ENCODE measurements at regions not wholly inside any gene's neighbourhood (a gene's known extent, or its start where the extent isn't known, plus 50 kb on each side); places are given as distances from the start of the nearest gene placed in this dataset.

DNA sequence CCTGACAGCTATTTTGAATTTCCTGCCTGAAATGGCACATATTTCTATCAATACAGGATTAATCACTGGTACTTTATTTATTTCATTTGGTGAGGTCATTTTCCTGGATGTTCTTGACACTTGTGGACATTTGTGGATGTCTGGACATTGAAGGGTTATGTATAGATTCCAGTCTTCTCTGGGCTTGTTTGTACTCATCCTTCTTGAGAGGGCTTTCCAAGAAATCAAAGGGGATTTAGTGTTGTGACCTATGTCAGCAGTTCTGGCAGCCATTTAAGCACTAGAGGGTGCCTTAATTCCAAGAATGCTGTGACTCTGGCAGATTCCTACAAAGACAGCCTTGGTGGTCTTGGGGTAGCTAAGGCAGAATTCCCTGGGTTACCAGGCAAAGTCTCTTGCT, 259.7 kb downstream of the CSNK1G3 start:
- H3K9ac ChIP-seq (ENCODE audit: insufficient read depth in 1 of 2, low read depth in 2 of 2, low read length in 2 of 2) = no peak overlapping the region
- CTCF ChIA-PET (ENCODE audit: low intra/inter-chr PET ratio) = no interaction called here
- no peak for ATAC-seq

DNA sequence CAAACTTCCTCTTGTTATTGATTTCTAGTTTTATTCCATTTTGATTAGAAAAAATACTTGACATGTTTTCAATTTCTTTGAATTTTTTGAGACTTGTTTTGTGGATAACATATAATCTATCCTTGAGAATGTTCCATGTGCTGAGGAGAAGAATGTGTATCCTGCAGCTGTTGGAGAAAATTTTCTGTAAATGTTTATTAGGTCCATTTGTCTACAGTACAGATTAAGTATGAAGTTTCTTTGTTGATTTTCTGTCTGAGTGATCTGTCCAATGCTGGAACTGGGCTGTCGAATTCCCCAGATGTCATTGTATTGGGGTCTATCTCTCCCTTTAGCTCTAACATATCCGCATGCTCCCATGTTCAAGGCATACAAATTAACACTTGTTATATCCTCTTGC, 251.2 kb downstream of the CSNK1G3 start:
- ATAC-seq = no peak
- in situ Hi-C loops (cut with MboI) (no loop called here), intact Hi-C loops (cut with micrococcal nuclease) (no loop called here)
- Histone ChIP-seq H3K4me2 (ENCODE audit: insufficient read depth, low read length) (no peak overlapping the region), H3K9me1 (ENCODE audit: control insufficient read depth, insufficient read depth, low read length) (no peaks in the 10 kb centered on the region), H2AFZ (ENCODE audit: low read depth, low read length) (no peak overlapping the region), H3K36me3 (ENCODE audit: control insufficient read depth, insufficient read depth, low read length) (no peaks in the 10 kb centered on the region), H3K4me1 (replicated peaks in 1 of 2; ENCODE audit: control insufficient read depth in 2 of 2, insufficient read depth in 2 of 2, low read length in 2 of 2) (no peaks in the 10 kb centered on the region), H4K20me1 (replicated peaks; ENCODE audit: control insufficient read depth, insufficient read depth, low read length) (no peaks in the 10 kb centered on the region), H3K27ac (ENCODE audit: extremely low read depth, low read depth, low read length) (no peak overlapping the region), H3K79me2 (ENCODE audit: control insufficient read depth, insufficient read depth, low read length) (no peaks in the 10 kb centered on the region), H3K9me3 (replicated peaks; ENCODE audit: control insufficient read depth, insufficient read depth, low read depth, low read length) (no peaks in the 10 kb centered on the region), H3K9ac (ENCODE audit: insufficient read depth in 1 of 2, low read depth in 2 of 2, low read length in 2 of 2) (no peak overlapping the region), H3K27me3 (ENCODE audit: control insufficient read depth in 2 of 2, insufficient read depth in 2 of 2, low read length in 2 of 2) (no peaks in the 10 kb centered on the region), H3K4me3 (no peak overlapping the region)
- ChIA-PET POLR2A (no interaction called here), CTCF (ENCODE audit: low intra/inter-chr PET ratio) (no interaction called here)
- TF ChIP-seq ZFPM2 (CRISPR knock-in tag; IDR thresholded peaks at IDR 0.05) (no peak), ZNF23 (CRISPR knock-in tag; IDR thresholded peaks at IDR 0.05) (no peak), MEF2D (tag; conservative IDR thresholded peaks at IDR 0.05; ENCODE audit: low read depth) (no peak), MCM2 (IDR thresholded peaks at IDR 0.05; ENCODE audit: low read depth) (no peak), SMAD3 (CRISPR knock-in tag; conservative IDR thresholded peaks at IDR 0.05) (no peak), GABPB1 (CRISPR knock-in tag; IDR thresholded peaks at IDR 0.05) (no peak), ZBTB1 (CRISPR knock-in tag; IDR thresholded peaks at IDR 0.05; ENCODE audit: borderline replicate concordance, low read depth) (no peak)
- TF ChIP-seq, protein P1, sequence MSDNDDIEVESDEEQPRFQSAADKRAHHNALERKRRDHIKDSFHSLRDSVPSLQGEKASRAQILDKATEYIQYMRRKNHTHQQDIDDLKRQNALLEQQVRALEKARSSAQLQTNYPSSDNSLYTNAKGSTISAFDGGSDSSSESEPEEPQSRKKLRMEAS (CRISPR knock-in tag; IDR thresholded peaks at IDR 0.05) = no peak
- DNase-seq (ENCODE audit: extremely low read depth in 1 of 4, low spot score in 3 of 4) = no peak
- BruUV-seq (replicated peaks) = no TSS peak
- WGBS (ENCODE audit: insufficient coverage, low coverage, missing lambda C conversion rate) = 3% methylated on average over 2 of the region's 2 CpGs
- FAIRE-seq = no peak

More for the DNA sequence above, 259.7 kb downstream of the CSNK1G3 start:
- intact Hi-C loops (cut with micrococcal nuclease) (no loop called here), in situ Hi-C loops (cut with MboI) (no loop called here)
- H3K27ac ChIP-seq (ENCODE audit: extremely low read depth, low read depth, low read length) = no peak overlapping the region
- H3K79me2 ChIP-seq (ENCODE audit: control insufficient read depth, insufficient read depth, low read length) = no peaks in the 10 kb centered on the region
- no peaks in the 10 kb centered on the region for H3K36me3 ChIP-seq (ENCODE audit: control insufficient read depth, insufficient read depth, low read length)
- no peaks in the 10 kb centered on the region for H3K27me3 ChIP-seq (ENCODE audit: control insufficient read depth in 2 of 2, insufficient read depth in 2 of 2, low read length in 2 of 2)
- no peaks in the 10 kb centered on the region for H3K4me1 ChIP-seq (replicated peaks in 1 of 2; ENCODE audit: control insufficient read depth in 2 of 2, insufficient read depth in 2 of 2, low read length in 2 of 2)
- DNase-seq (ENCODE audit: extremely low read depth in 1 of 4, low spot score in 3 of 4) = no peak
- no peaks in the 10 kb centered on the region for H4K20me1 ChIP-seq (replicated peaks; ENCODE audit: control insufficient read depth, insufficient read depth, low read length)
- TF ChIP-seq POLR2AphosphoS2 (IDR thresholded peaks at IDR 0.05; ENCODE audit: low read length) (no peak), ZNF75A (CRISPR knock-in tag; IDR thresholded peaks at IDR 0.05) (no peak), BRCA1 (IDR thresholded peaks at IDR 0.05) (no peak), BRCA1 (CRISPR knock-in tag; IDR thresholded peaks at IDR 0.05) (no peak)
- no peaks in the 10 kb centered on the region; the same call in 1 of the 2 replicates for H3K9me3 ChIP-seq (replicated peaks; ENCODE audit: control insufficient read depth, insufficient read depth, low read depth, low read length)
- H3K4me2 ChIP-seq (ENCODE audit: insufficient read depth, low read length) = no peak overlapping the region
- BruUV-seq (replicated peaks) = no TSS peak
- no peak for FAIRE-seq
- no peak overlapping the region for H3K4me3 ChIP-seq
- no peak overlapping the region for H2AFZ ChIP-seq (ENCODE audit: low read depth, low read length)
- H3K9me1 ChIP-seq (ENCODE audit: control insufficient read depth, insufficient read depth, low read length) = no peaks in the 10 kb centered on the region
- POLR2A ChIA-PET = no interaction called here

Measured in K562 (cell line).